HG03565 (cell line): ENCODE measurements at regions not wholly inside any gene's neighbourhood (a gene's known extent, or its start where the extent isn't known, plus 50 kb on each side); places are given as distances from the start of the nearest gene placed in this dataset.

Experiments
- ATAC-seq: cut with Tn5 transposase; IDR thresholded peaks from one replicate; pipeline ENCODE4 v1.9.1; 2021; ENCODE audit warnings: mild to moderate bottlenecking, moderate library complexity; ENCODE audit not compliant: unreplicated experiment

DNA sequence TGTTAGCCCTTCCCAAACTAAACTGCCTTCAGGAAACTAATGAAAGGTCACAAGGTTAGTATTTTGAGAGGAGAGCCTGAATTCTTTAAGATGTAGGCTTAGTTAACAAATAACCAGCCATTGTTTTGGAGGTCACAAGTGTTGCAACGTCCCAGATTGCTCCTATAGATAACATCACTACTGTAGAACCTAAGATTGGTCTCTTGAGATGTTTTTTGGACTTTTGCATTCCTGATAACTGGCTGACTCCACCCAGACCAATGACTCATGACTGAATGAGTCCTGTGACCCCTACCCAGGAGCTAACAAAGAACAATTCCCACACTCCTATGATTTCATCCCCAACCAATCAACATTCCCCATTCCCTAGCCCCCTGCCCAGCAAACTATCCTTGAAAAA, 178.8 kb downstream of the SCP2D1 start:
- no peak for ATAC-seq

DNA sequence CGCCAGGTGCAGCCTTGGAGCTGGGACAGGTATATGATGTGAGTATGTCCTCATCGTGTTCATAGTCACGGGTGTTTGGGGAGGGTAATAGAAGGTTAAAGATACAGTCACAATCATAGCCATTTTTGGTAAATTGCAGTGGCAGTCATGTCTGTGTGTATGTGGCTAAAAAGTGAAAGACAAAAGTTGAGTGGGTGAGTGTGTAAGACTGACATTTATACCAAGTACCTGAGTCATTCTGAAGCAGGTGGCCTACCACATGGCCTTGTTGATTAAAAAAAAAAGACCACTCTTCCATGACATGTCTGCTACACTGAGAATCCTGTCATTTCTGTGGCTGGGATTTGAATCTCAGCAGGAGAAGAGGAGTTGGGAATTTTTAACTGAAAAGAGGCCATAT, 181.9 kb downstream of the SCP2D1 start:
- ATAC-seq, result no peak

DNA sequence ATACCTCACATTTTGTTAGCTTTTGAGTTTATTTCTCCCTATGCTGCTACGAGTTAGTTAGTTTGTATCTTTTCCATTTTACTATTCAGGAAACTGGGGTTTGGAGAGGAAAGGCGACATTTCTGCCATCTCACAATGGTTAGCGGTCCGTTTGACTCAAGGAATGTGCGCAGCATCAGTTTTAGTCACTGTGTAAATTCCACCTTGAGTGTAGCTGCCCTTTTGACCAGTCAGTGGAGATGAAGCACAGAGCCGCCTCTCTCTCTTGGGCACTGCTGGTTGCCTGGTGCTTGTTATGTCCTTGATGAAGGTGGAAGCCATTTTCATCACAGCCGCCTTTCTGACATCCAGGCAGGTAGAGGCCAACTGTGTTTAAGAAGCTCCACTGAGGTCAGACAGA, 185.5 kb downstream of the SCP2D1 start:
- ATAC-seq, result no peak

GRCh38 chr20:19000078-19000477, 186.5 kb downstream of the SCP2D1 start:
- ATAC-seq, result no peak

DNA sequence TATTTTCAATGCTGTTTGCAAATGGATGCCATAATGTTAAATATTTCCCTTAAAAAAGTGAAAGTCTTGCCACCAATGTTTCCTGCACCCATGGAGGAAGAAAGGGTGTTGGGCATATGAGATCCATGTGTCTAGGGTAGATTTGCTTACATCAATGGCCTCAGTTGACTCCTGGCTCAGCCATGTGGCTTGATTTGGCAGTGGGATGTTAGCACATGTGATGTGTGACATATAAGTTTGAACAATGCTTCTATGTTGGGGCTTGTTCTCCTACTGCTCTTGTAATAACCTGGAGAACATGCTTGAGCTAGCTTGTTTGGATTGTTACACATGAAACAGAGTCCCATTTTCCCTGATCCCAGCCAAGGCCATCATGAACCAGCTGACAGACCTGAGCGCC, 187.6 kb downstream of the SCP2D1 start:
- no peak for ATAC-seq

GRCh38 chr20:19003366-19004336, 190.1 kb downstream of the SCP2D1 start:
- ATAC-seq, result no peak

DNA sequence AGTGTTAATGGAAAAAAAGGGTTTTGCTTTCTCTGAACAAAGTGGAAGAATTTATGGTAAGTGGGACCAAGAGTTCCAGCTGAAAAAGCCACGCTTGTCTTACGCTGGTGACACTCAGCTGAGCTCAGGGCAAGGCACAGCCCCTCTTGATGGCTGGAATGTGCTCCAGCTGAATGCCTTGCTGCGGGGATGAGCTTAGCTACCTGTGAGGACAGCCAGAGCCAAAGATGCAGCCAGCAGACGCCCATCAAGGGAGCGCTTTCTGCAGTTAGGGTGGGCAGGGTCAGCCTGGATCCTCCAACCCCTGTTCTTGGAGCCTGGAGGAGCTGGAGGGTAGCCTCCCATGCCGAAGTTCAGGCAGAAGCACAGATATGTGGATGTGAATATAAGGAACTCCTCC, 191.4 kb downstream of the SCP2D1 start:
- ATAC-seq, result no peak

DNA sequence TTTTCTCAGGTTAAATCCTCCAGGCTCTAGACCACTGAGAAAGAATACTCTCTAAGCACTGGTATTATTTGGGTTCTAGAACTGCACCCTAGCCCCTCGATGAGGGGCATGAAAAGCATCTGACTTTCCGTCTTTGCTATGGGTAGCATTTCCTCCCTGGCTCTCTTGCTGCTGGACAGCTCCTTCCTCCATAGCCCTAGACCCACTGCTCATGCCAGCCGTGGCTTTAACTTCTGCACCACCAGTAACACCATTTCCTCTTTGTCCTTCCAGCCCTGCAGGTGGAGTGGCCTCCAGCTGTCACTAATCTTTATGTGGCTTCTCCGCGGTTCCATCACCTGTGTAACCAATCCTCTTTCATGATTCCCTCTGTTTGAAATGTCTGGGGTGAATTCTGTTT, 194.9 kb downstream of the SCP2D1 start:
- no peak for ATAC-seq

- ATAC-seq, result no peak
These were observed 195.6 kb downstream of the SCP2D1 start for GRCh38 chr20:19009081-19009688.

DNA sequence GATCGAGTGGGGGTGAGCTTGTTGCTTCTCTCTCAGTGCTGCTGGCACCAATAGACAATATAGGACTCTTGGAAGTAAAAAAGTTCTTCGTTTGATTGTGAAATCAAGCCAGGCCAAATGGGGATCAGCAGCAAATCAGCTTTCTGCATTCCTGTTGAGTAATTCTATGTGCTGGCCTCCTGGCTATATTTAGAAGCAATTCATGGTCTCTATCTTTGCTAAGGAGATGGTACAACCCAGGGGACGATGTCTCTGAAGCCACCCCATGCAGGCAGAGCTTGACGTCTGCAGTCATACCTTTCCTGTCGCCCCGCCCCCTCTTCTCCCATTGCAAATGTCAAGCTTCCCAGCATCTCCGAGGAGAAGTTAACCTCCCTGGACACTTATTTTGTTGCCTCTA, 199.1 kb downstream of the SCP2D1 start:
- ATAC-seq, result no peak

DNA sequence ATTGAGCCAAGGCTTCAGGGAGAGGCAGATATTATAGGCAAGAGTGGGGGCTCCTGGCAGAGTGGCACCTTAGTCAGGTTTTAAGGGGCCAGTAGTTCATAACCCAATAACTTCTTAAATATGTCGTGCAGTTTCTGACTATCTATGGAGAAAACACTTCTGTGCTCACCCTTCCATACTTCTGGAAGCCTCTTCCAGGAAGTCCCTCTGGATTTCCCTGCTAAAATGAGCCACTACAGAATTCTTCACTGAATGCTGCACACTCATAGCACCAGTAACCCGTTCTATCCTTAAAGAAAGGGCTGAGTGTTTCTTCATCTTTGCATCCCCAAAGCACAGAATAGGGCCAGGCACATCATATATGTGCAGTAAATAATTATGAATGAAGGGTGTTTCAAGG, 198.5 kb upstream of the SLC24A3 start:
- no peak for ATAC-seq

GRCh38 chr20:19015351-19016139, 196.9 kb upstream of the SLC24A3 start:
- no peak for ATAC-seq

- ATAC-seq, result no peak
These were observed 196.3 kb upstream of the SLC24A3 start for GRCh38 chr20:19016140-19016497.

GRCh38 chr20:19017104-19017690, 195.2 kb upstream of the SLC24A3 start:
- ATAC-seq, result no peak

DNA sequence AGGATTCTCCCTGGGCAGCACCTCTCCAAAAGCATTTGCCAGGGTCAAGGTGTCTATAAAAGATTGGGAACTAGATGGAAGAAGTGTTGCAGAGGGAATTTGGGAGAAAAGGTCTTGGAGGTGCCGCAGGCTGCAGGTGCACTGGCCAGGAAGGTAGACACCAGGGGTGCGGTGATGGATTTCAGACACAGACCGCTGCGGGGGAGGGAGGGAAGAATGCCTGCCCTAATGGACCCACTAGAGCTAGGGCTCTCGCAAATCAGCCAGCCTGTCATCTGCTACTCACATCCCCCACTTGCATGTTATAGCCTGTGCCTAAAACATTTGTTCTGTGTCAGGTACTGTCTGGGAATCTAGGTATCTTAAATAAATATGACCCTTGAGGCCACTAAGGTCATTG, 193.6 kb upstream of the SLC24A3 start:
- ATAC-seq, result no peak

DNA sequence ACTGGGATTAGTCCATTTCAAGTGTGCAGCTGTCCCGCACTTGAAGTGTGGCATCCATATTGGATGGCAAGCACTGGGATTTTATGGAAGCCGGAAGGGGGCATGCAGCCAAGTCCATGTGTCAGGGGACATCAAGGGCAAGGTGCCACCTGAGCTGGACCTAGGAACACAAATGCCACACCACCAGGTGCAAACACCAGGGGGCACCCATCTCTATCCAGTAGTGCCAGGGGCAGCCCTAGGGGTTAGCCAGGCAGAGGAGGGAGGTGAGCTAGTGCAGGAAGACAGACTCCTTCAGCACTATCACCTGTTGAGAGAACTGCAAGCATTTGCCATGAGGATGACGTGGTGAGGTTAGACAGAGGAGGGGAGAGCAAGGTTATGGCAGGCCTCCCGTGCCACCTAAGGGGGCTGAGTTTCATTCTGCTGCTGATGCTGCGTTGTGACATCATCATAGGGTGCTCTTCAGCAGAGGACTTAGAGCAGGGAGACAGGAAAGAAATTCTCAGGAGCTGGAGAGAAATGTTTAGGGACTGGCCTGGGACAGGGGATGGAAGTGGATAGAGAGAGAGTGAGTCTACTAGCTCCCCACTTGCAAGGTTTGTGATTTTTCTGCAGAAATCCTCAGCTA, 192.6 kb upstream of the SLC24A3 start:
- ATAC-seq, result no peak

DNA sequence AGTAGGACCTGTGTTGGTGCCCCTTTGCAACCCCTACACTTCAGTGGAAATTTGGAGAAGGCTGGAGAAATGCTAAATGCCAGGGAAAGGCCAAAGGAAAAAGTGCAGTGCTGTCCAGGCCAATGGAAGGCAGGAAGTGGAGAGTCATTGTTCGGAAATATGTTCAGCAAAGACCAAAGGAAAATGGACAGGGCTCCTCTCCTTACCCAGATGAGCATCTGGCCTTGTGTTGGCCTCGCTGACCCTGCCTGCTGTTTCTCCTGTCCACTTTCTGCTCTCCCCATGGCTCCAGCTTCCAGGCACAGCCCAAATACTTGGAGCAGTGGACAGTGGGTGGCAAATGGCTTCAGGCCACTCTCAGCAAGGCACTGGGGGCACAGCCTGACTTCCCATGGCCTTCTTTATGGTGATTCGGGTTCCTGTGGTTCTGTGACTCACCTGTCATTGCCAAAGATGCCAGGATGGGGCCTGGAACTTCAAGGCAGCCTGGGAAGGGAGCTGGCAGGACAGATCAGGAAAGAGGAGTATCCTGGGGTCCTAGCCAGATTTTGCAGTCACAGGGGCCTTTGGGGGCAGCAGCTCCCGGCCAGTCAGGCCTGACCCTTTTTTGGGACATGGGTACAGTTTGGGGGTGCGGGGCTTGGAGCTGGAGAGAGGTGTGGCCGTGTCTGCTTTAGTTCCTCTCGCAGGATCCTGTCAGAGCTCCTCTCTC, 190.9 kb upstream of the SLC24A3 start:
- ATAC-seq, result no peak

DNA sequence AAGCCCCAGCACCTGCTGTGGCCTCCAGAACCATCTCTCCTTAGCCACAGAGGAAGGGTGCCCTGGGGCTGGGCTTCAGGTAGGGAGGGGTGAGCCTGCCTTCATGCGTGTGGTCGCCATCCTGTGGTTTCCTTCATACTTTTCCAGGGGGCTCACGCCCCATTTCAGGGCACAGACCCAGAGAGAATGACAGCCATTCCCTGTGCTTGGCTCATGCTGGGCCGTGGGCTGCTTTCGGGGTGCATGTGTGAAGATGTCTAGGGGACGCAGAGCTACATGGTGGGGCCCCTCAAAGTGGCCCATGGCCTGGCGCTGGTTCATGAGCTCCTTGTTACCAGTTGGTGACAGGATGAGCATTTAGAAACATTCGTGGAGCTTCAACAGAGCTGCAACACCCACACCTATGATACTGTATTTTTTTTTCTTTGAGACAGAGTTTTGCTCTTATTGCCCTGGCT, 190.3 kb upstream of the SLC24A3 start:
- ATAC-seq, result no peak

GRCh38 chr20:19022791-19023448, 189.5 kb upstream of the SLC24A3 start:
- no peak for ATAC-seq
